ENCODE measurements at regions not wholly inside any gene's neighbourhood (a gene's known extent, or its start where the extent isn't known, plus 50 kb on each side); places are given as distances from the start of the nearest gene placed in this dataset.

- TF ChIP-seq CTCF (IDR thresholded peaks at IDR 0.05) (no peak), POLR2A (IDR thresholded peaks at IDR 0.05) (no peak)
These were observed 332.0 kb upstream of the PBX1 start for GRCh38 chr1:164226977-164227376.

All from heart left ventricle (tissue), 13 donors.